NOMO-1 (cell line): ENCODE measurements at regions not wholly inside any gene's neighbourhood (a gene's known extent, or its start where the extent isn't known, plus 50 kb on each side); places are given as distances from the start of the nearest gene placed in this dataset.

Experiments used
- DNase-seq, 2 experiments: peaks; one replicate each; lab custom pipeline; 2025; ENCODE audit not compliant: unreplicated experiment in 2 of 2; lab: John Stamatoyannopoulos, UW

DNA sequence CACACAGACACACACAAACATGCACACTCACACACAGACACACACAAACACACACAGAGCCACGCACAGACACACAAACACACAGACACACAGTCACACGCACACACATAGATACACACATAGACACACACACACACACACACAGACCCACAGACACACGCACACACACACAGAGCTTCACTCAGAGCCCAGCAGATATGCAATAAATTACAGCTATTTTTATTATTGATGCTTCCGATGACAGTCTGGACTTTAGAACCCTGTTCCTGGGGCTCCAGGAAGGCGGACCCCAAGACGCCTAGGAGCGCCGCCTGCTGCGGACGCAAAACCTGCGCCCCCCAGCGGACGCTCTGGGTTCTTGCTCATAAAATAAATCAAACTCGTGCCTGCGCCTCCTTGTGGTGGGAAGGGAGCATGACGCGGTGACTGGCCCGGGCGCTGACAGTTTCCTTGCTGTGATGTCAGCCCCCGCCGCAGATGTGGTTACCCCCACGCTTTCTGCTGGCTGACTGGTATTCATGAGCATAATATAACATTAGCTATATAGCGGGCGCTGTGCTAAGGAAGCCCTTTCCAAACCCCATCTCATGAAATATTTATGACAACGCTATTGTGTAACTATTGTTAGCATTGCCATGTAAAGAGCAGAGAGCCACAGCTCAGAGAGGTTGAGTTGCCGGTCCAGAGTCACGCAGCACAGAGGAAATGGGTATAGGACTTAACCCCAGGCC, 64.4 kb upstream of the TM9SF2 start:
- peak; percentile 78 to 90 for DNase-seq

- no peak for DNase-seq
Observed at GRCh38 chr13:99439048-99439447, 62.2 kb upstream of the TM9SF2 start.

DNA sequence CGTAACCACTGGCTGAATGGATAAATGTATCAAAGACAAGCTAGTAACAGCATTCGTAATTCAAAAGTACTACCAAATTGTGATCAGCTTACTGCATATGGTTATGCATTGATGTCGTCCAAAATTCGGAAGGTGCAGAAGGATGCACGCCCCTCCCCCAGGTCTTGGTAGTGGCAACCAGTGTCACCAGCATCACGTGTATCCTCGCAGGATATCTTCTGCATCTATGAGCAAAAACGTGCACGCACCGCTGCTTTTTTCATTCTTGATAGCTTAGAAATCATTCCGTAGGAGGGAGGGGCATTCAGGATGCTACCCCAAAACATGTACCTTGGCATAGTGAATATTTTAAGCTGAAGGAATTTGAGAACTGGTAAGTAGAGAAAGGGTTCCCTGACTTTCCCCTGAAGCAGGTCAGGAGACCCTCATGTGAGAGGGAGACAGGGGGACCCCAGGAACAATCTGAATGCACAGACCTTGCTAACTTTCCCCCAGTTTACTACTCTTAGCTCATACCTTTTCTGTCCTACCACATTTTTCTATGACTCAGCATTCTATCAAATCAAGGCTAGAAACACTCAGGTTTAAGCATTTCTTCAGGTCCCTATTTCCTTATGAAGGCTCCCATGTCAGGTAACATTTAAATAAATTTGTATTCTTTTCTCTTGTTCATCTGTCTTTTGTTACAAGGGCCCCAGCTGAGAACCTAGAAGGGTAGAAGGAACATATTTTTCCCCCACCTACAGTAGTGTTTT, 61.2 kb upstream of the TM9SF2 start:
- no peak for DNase-seq

DNA sequence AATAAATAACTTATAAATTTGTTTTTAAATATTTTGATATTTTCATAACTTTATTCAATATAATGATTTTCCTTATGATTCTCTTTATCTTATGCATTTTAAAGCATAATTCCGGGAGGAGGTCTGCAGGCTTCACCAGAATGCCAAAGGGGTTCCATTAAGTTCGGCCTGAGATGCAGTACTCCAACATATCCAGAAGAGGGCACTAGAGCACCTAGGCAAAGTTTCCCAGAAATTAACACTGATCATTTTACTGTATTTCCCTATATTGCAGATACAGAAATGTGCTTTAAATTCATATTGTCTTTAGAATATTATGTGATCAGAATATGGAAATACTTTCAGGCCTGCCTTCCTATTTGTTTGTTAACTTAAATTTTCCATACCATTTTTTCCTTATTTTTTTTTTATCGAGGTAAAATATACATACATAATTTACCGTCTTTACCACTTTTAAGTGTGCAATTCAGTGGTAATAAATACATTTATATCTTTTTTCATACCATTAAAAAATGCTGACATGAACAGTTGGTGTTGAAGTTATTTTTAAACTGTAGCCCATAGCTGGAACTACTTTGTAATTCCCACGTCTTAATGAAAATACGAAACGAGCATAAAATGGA, 58.9 kb upstream of the TM9SF2 start:
- peak; percentile 66 to 67 for DNase-seq

- DNase-seq, result no peak
Observed at GRCh38 chr13:99446242-99446641, 55.0 kb upstream of the TM9SF2 start.

DNA sequence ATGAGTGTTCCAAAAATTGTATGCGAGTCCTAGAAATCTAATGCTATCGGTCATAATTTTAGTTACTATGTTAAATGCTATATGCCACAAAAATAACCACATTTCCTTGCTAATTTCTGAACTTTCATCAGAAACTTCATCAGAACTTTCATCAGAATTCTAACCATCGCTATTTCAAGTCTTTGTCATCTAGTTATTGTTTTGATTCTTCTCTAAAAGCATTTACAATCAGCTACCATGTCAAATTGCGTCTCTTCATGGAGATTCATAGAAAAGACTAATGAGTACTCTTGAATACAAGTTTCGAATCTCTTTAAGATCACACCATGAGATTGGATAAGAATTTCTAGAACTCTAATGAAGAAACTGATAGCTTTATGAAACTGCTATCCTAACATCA, 52.7 kb upstream of the TM9SF2 start:
- DNase-seq, result no peak

GRCh38 chr13:99450416-99450815, 50.9 kb upstream of the TM9SF2 start:
- DNase-seq, result no peak
